ENCODE measurements at regions not wholly inside any gene's neighbourhood (a gene's known extent, or its start where the extent isn't known, plus 50 kb on each side); places are given as distances from the start of the nearest gene placed in this dataset.

GRCh38 chr4:10316851-10317250 lies 140.4 kb downstream of the ZNF518B start:
- Histone ChIP-seq H3K4me1 (no peaks in the 10 kb centered on the region), H3K4me3 (no peak overlapping the region), H3K9me3 (no peaks in the 10 kb centered on the region), H3K27ac (no peak overlapping the region), H3K36me3 (no peaks in the 10 kb centered on the region), H3K27me3 (no peaks in the 10 kb centered on the region)
- intact Hi-C loops (cut with DNase I): no loop called here
- DNase-seq (no peak), ATAC-seq (no peak)
- TF ChIP-seq, protein P1, sequence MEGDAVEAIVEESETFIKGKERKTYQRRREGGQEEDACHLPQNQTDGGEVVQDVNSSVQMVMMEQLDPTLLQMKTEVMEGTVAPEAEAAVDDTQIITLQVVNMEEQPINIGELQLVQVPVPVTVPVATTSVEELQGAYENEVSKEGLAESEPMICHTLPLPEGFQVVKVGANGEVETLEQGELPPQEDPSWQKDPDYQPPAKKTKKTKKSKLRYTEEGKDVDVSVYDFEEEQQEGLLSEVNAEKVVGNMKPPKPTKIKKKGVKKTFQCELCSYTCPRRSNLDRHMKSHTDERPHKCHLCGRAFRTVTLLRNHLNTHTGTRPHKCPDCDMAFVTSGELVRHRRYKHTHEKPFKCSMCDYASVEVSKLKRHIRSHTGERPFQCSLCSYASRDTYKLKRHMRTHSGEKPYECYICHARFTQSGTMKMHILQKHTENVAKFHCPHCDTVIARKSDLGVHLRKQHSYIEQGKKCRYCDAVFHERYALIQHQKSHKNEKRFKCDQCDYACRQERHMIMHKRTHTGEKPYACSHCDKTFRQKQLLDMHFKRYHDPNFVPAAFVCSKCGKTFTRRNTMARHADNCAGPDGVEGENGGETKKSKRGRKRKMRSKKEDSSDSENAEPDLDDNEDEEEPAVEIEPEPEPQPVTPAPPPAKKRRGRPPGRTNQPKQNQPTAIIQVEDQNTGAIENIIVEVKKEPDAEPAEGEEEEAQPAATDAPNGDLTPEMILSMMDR (IDR thresholded peaks at IDR 0.05): no peak

- ATAC-seq: no peak
- intact Hi-C loops (cut with DNase I): no loop called here
Measured at GRCh38 chr4:10315638-10316037, 141.6 kb downstream of the ZNF518B start.

GRCh38 chr4:10312568-10312967 lies 144.7 kb downstream of the ZNF518B start:
- no peak overlapping the region for H3K4me3 ChIP-seq
- intact Hi-C loops (cut with DNase I): no loop called here
- no peak for DNase-seq

More at GRCh38 chr4:10315638-10316037, 141.6 kb downstream of the ZNF518B start:
- no peaks in the 10 kb centered on the region for H3K9me3 ChIP-seq
- H3K36me3 ChIP-seq: no peaks in the 10 kb centered on the region
- DNase-seq: no peak
- TF ChIP-seq, protein P1 (IDR thresholded peaks at IDR 0.05): no peak
- H3K4me3 ChIP-seq: no peak overlapping the region
- no peaks in the 10 kb centered on the region for H3K27me3 ChIP-seq
- no peaks in the 10 kb centered on the region for H3K4me1 ChIP-seq
- no peak overlapping the region for H3K27ac ChIP-seq

GRCh38 chr4:10311939-10312338 lies 145.3 kb downstream of the ZNF518B start:
- H3K9me3 ChIP-seq: no peaks in the 10 kb centered on the region
- DNase-seq (no peak), ATAC-seq (no peak)
- no peaks in the 10 kb centered on the region for H3K36me3 ChIP-seq
- H3K27ac ChIP-seq: no peak overlapping the region
- TF ChIP-seq, protein P1 (IDR thresholded peaks at IDR 0.05): no peak
- no peak overlapping the region for H3K4me3 ChIP-seq
- H3K27me3 ChIP-seq: no peaks in the 10 kb centered on the region
- intact Hi-C loops (cut with DNase I): no loop called here
- no peaks in the 10 kb centered on the region for H3K4me1 ChIP-seq

More at GRCh38 chr4:10312568-10312967, 144.7 kb downstream of the ZNF518B start:
- no peaks in the 10 kb centered on the region for H3K36me3 ChIP-seq
- TF ChIP-seq, protein P1 (IDR thresholded peaks at IDR 0.05): no peak
- ATAC-seq: no peak
- no peak overlapping the region for H3K27ac ChIP-seq
- H3K27me3 ChIP-seq: no peaks in the 10 kb centered on the region
- no peaks in the 10 kb centered on the region for H3K9me3 ChIP-seq
- H3K4me1 ChIP-seq: no peaks in the 10 kb centered on the region

DNA sequence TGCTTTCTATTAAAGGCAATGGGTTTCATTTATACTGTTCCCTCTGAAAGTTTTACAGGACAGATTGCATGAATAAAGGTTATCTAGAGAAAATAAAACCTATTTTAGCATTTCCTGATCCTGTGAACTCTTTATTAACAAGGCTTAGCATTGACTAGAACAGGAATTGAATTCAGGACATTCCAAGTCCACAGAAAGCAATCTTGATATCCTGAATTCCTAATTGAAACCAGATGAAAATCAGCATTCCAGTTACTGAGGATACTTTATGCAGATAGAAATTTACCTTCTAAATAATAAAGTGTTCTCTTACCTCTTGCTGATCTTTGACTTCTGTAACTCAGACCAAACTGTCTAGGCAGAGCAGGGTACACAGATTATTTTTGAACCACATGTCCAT lies 151.4 kb downstream of the ZNF518B start:
- no peaks in the 10 kb centered on the region for H3K27me3 ChIP-seq
- DNase-seq (no peak), ATAC-seq (no peak)
- no peak overlapping the region for H3K27ac ChIP-seq
- intact Hi-C loops (cut with DNase I): no loop called here
- no peaks in the 10 kb centered on the region for H3K9me3 ChIP-seq
- H3K4me3 ChIP-seq: no peak overlapping the region
- no peaks in the 10 kb centered on the region for H3K36me3 ChIP-seq
- no peaks in the 10 kb centered on the region for H3K4me1 ChIP-seq
- TF ChIP-seq, protein P1 (IDR thresholded peaks at IDR 0.05): no peak

All from left lung (tissue), 4 donors.